CD14-positive monocyte (primary cell): ENCODE measurements at regions not wholly inside any gene's neighbourhood (a gene's known extent, or its start where the extent isn't known, plus 50 kb on each side); places are given as distances from the start of the nearest gene placed in this dataset.

Experiments used
- DNase-seq, 3 donors: peaks; one replicate each; pipeline ENCODE4 v3.0.0-alpha.2; 2011 to 2022
- H2AFZ ChIP-seq: 2 replicates; pipeline ENCODE4 v1.6.0; 2012; ENCODE audit warnings: mild to moderate bottlenecking, low read depth, low read length, inconsistent platforms; ENCODE audit not compliant: insufficient read depth, poor library complexity, severe bottlenecking
- H3K27ac ChIP-seq, 2 donors: 1 replicate in 1 of 2; 2 replicates in 1 of 2; pipeline ENCODE4 v1.5.1; 2012 to 2013; ENCODE audit warnings: low read length in 2 of 2, control low read depth in 1 of 2, inconsistent platforms in 1 of 2, low read depth in 1 of 2, mild to moderate bottlenecking in 1 of 2
- H3K27me3 ChIP-seq, 2 donors: one replicate each; pipeline versions ENCODE4 v1.6.0 to v1.6.1; 2011 to 2013; ENCODE audit warnings: low read length in 2 of 2; ENCODE audit not compliant: control insufficient read depth in 2 of 2, insufficient read depth in 2 of 2
- H3K36me3 ChIP-seq, 2 donors: replicated peaks in 1 of 2; 1 replicate in 1 of 2; 2 replicates in 1 of 2; pipeline versions ENCODE4 v1.5.1 to v1.6.1; 2012 to 2013; ENCODE audit warnings: low read length in 2 of 2, control low read depth in 1 of 2, inconsistent platforms in 1 of 2, mild to moderate bottlenecking in 1 of 2; ENCODE audit not compliant: insufficient read depth in 2 of 2, control insufficient read depth in 1 of 2
- H3K4me1 ChIP-seq, 2 donors: 1 replicate in 1 of 2; 2 replicates in 1 of 2; pipeline versions ENCODE4 v1.5.1 to v1.6.1; 2012 to 2013; ENCODE audit warnings: low read length in 2 of 2, control low read depth in 1 of 2, inconsistent platforms in 1 of 2, mild to moderate bottlenecking in 1 of 2, moderate library complexity in 1 of 2; ENCODE audit not compliant: insufficient read depth in 2 of 2, control insufficient read depth in 1 of 2
- H3K4me2 ChIP-seq: replicated peaks from 2 replicates; pipeline ENCODE3; 2012; ENCODE audit warnings: low read length, moderate library complexity, mild to moderate bottlenecking; ENCODE audit not compliant: poor library complexity, severe bottlenecking; ENCODE audit errors: extremely low read depth
- H3K4me3 ChIP-seq, 3 experiments: fragments of 200-600 bp in 1 of 3; sonication (generic) in 1 of 3; replicated peaks in 1 of 3; 1 replicate in 2 of 3; 2 replicates in 1 of 3; pipeline ENCODE4 v1.5.1; 2011 to 2013; ENCODE audit warnings: low read length in 3 of 3, mild to moderate bottlenecking in 3 of 3, control low read depth in 2 of 3, low read depth in 2 of 3, inconsistent platforms in 1 of 3, moderate library complexity in 1 of 3
- H3K79me2 ChIP-seq: 2 replicates; pipeline ENCODE4 v1.6.0; 2012; ENCODE audit warnings: mild to moderate bottlenecking, control low read depth, inconsistent platforms, low read length, moderate library complexity; ENCODE audit not compliant: insufficient read depth
- H3K9ac ChIP-seq: 2 replicates; pipeline ENCODE4 v1.6.0; 2017; ENCODE audit warnings: low read length, mild to moderate bottlenecking; ENCODE audit not compliant: insufficient read depth, poor library complexity, severe bottlenecking
- H3K9me3 ChIP-seq, 2 donors: replicated peaks in 1 of 2; 1 replicate in 1 of 2; 2 replicates in 1 of 2; pipeline versions ENCODE4 v1.5.1 to v1.6.1; 2012 to 2013; ENCODE audit warnings: low read length in 2 of 2, control low read depth in 1 of 2; ENCODE audit not compliant: control insufficient read depth in 1 of 2, insufficient read depth in 1 of 2
- H4K20me1 ChIP-seq: 2 replicates; pipeline ENCODE4 v1.6.0; 2012; ENCODE audit warnings: mild to moderate bottlenecking, low read length, control low read depth, moderate library complexity; ENCODE audit not compliant: insufficient read depth
- H3K27ac Mint-ChIP-seq, 7 donors: one replicate each; pipeline ENCODE4 v1.8.0; 2020; ENCODE audit warnings: mild to moderate bottlenecking in 7 of 7, mixed read lengths in 7 of 7, moderate library complexity in 6 of 7, inconsistent platforms in 2 of 7
- H3K27me3 Mint-ChIP-seq, 3 donors: one replicate each; pipeline ENCODE4 v1.8.0; 2021 to 2022; ENCODE audit warnings: low read depth in 3 of 3, mild to moderate bottlenecking in 3 of 3, mixed read lengths in 3 of 3, moderate library complexity in 3 of 3, inconsistent platforms in 1 of 3
- H3K36me3 Mint-ChIP-seq, 2 donors: one replicate each; pipeline ENCODE4 v1.8.0; 2020; ENCODE audit warnings: mixed read lengths in 2 of 2, inconsistent platforms in 1 of 2, mild to moderate bottlenecking in 1 of 2
- H3K4me1 Mint-ChIP-seq: one replicate; pipeline ENCODE4 v1.8.0; 2020; ENCODE audit warnings: mild to moderate bottlenecking, mixed read lengths
- H3K4me3 Mint-ChIP-seq, 2 donors: one replicate each; pipeline ENCODE4 v1.8.0; 2020; ENCODE audit warnings: mild to moderate bottlenecking in 2 of 2, mixed read lengths in 2 of 2, moderate library complexity in 1 of 2
- H3K9me3 Mint-ChIP-seq, 7 donors: one replicate each; pipeline ENCODE4 v1.8.0; 2020 to 2022; ENCODE audit warnings: mixed read lengths in 7 of 7, mild to moderate bottlenecking in 6 of 7, moderate library complexity in 6 of 7, inconsistent platforms in 2 of 7
- WGBS: methylation state at CpG from one replicate; pipeline ENCODE4 v1.1.5; 2013; ENCODE audit warnings: missing lambda C conversion rate; ENCODE audit not compliant: insufficient coverage; 5-methylcytosine and 5-hydroxymethylcytosine counted together
- intact Hi-C, 2 donors: fragments of 100-400 bp; cut with micrococcal nuclease; formaldehyde crosslinking; loops; one replicate each; pipeline versions ENCODE4 v1.15.0 to v1.15.1; 2023
- TF ChIP-seq, protein P1 (sequence below): fragments of 200-600 bp; IDR thresholded peaks from one replicate; pipeline ENCODE4 v1.8.0; 2022; ENCODE audit warnings: antibody characterized with exemption, mild to moderate bottlenecking

DNA sequence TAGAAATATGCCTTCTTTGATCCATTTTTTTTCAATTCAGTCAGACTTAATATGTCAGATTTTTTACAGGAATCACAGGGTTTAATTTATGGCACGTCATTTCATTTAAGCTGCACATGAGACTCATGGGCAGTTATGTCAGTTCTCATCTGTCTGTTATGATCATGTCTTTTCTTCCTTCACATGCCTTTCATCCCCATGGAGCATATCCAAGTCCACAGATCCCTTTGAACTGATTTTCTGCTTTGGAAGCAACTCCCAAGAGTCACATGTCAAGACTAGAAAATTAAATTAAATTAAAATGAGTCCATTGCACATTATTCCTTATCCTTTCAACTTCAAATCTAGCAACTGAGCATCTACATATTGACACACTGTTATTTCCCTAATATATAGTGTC lies 1274.0 kb upstream of the C9orf72 start:
- H3K9ac ChIP-seq, result no peak overlapping the region
- intact Hi-C loops, result no loop called here
- no peaks in the 10 kb centered on the region for H3K36me3 ChIP-seq
- no peak overlapping the region for H3K27ac ChIP-seq
- no peaks in the 10 kb centered on the region for H3K27me3 ChIP-seq
- Mint-ChIP-seq H3K4me1 (no peaks in the 10 kb centered on the region), H3K4me3 (no peak overlapping the region), H3K27ac (no peak overlapping the region), H3K27me3 (no peaks in the 10 kb centered on the region), H3K9me3 (peaks cover 0 to 2% (median 0%) of the 10 kb centered on the region in 7 donors), H3K36me3 (no peaks in the 10 kb centered on the region)
- H3K4me2 ChIP-seq, result no peak overlapping the region
- H3K4me3 ChIP-seq, result no peak overlapping the region
- H4K20me1 ChIP-seq, result no peaks in the 10 kb centered on the region
- DNase-seq, result no peak
- H2AFZ ChIP-seq, result no peak overlapping the region
- H3K4me1 ChIP-seq, result no peaks in the 10 kb centered on the region
- no peaks in the 10 kb centered on the region for H3K9me3 ChIP-seq
- no peaks in the 10 kb centered on the region for H3K79me2 ChIP-seq
- TF ChIP-seq, protein P1, sequence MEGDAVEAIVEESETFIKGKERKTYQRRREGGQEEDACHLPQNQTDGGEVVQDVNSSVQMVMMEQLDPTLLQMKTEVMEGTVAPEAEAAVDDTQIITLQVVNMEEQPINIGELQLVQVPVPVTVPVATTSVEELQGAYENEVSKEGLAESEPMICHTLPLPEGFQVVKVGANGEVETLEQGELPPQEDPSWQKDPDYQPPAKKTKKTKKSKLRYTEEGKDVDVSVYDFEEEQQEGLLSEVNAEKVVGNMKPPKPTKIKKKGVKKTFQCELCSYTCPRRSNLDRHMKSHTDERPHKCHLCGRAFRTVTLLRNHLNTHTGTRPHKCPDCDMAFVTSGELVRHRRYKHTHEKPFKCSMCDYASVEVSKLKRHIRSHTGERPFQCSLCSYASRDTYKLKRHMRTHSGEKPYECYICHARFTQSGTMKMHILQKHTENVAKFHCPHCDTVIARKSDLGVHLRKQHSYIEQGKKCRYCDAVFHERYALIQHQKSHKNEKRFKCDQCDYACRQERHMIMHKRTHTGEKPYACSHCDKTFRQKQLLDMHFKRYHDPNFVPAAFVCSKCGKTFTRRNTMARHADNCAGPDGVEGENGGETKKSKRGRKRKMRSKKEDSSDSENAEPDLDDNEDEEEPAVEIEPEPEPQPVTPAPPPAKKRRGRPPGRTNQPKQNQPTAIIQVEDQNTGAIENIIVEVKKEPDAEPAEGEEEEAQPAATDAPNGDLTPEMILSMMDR, result no peak
- WGBS, result 100% methylated on average over 1 of the region's 1 CpG

DNA sequence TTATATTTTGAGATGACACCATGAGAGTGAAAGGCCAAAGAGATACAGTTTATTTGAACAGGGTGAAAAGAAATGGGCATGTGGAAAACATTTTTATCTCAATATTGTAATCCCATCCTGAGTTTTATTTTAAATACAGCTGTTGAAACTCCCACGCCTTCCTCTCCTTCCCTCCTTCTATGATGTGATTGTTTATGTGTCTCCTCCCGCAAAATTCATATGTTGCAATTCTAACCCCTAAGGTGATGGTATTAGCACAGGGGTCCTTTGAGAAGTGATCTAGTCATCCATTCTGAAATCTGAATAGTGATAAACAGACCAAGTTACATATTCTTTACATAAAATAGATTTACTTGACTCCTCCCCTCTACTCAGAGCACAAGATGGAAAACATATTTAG lies 1275.4 kb upstream of the C9orf72 start:
- Mint-ChIP-seq H3K27ac (no peak overlapping the region), H3K36me3 (no peaks in the 10 kb centered on the region), H3K4me1 (peaks cover 6% of the 10 kb centered on the region), H3K9me3 (peaks cover 0 to 2% (median 0%) of the 10 kb centered on the region in 7 donors), H3K4me3 (no peak overlapping the region), H3K27me3 (no peaks in the 10 kb centered on the region)
- intact Hi-C loops, result no loop called here
- Histone ChIP-seq H4K20me1 (no peaks in the 10 kb centered on the region), H3K9ac (no peak overlapping the region), H3K27ac (no peak overlapping the region), H3K79me2 (no peaks in the 10 kb centered on the region), H3K4me2 (no peak overlapping the region), H3K9me3 (no peaks in the 10 kb centered on the region), H3K4me1 (no peaks in the 10 kb centered on the region), H3K36me3 (no peaks in the 10 kb centered on the region), H2AFZ (no peak overlapping the region), H3K27me3 (no peaks in the 10 kb centered on the region), H3K4me3 (no peak overlapping the region)
- TF ChIP-seq, protein P1, result no peak
- no peak for DNase-seq
- no CpG with 5 or more reads among the region's 2 CpGs for WGBS
